T-cell (primary cell): ENCODE measurements at regions not wholly inside any gene's neighbourhood (a gene's known extent, or its start where the extent isn't known, plus 50 kb on each side); places are given as distances from the start of the nearest gene placed in this dataset.
"Not testable (repeated sequence)": the region's sequence is repeated elsewhere in the genome, so short reads cannot be mapped to it uniquely, and the experiment has no call there.

ENCODE experiments used
- ATAC-seq, 4 experiments: fragments of 200-7000 bp in 3 of 4; fragments of 150-1000 bp in 1 of 4; cut with Tn5 transposase; replicated peaks in 1 of 4; 1 replicate in 3 of 4; 2 replicates in 1 of 4; pipeline ENCODE4 v1.10.0; 2021; ENCODE audit warnings: moderate library complexity in 3 of 4, mild to moderate bottlenecking in 2 of 4, moderate number of reproducible peaks in 1 of 4
- CTCF ChIA-PET, 2 donors: fragments of 300-600 bp; sonication (Branson Sonifier 250); formaldehyde crosslinking; loops; one replicate each; lab custom pipeline; 2022; ENCODE audit warnings: antibody characterized with exemption in 2 of 2; lab: Charles Lee
- POLR2A ChIA-PET, 2 donors: fragments of 300-600 bp; sonication (Branson Sonifier 250); formaldehyde crosslinking; loops; one replicate each; lab custom pipeline; 2022; ENCODE audit warnings: antibody characterized with exemption in 2 of 2; lab: Charles Lee
- DNase-seq, 35 experiments: peaks; one replicate each; pipeline versions ENCODE4 v3.0.0 to v3.0.0-alpha.2; 2013 to 2023
- H3K27ac ChIP-seq: one replicate; pipeline ENCODE4 v1.5.1; 2013; ENCODE audit warnings: low read length
- H3K27me3 ChIP-seq, 2 experiments: replicated peaks in 1 of 2; 1 replicate in 1 of 2; 2 replicates in 1 of 2; pipeline versions ENCODE4 v1.6.1 to v1.7.0; 2013; ENCODE audit warnings: low read length in 1 of 2, mixed read lengths in 1 of 2; ENCODE audit not compliant: control insufficient read depth in 2 of 2, insufficient read depth in 2 of 2; ENCODE audit errors: extremely low read depth in 1 of 2
- H3K36me3 ChIP-seq, 2 donors: 1 replicate in 1 of 2; 2 replicates in 1 of 2; pipeline versions ENCODE4 v1.6.1 to v1.7.0; 2013; ENCODE audit warnings: low read length in 1 of 2; ENCODE audit not compliant: control insufficient read depth in 2 of 2, insufficient read depth in 1 of 2; ENCODE audit errors: extremely low read depth in 1 of 2
- H3K4me1 ChIP-seq, 2 experiments: 1 replicate in 1 of 2; 2 replicates in 1 of 2; pipeline versions ENCODE4 v1.6.1 to v1.7.0; 2013; ENCODE audit warnings: low read length in 2 of 2, mixed read lengths in 1 of 2; ENCODE audit not compliant: insufficient read depth in 2 of 2, control insufficient read depth in 1 of 2; ENCODE audit errors: extremely low read depth in 1 of 2
- H3K4me3 ChIP-seq, 2 donors: 1 replicate in 1 of 2; 2 replicates in 1 of 2; pipeline versions ENCODE4 v1.5.1 to v1.7.0; 2013; ENCODE audit warnings: mild to moderate bottlenecking in 2 of 2, low read length in 1 of 2, moderate library complexity in 1 of 2; ENCODE audit not compliant: control insufficient read depth in 1 of 2; ENCODE audit errors: extremely low read depth in 1 of 2
- H3K9me3 ChIP-seq: 2 replicates; pipeline ENCODE4 v1.7.0; 2013
- H3K27ac Mint-ChIP-seq, 2 donors: one replicate each; pipeline ENCODE4 v1.8.0; 2020 to 2021; ENCODE audit warnings: mild to moderate bottlenecking in 2 of 2, mixed read lengths in 2 of 2
- H3K27me3 Mint-ChIP-seq, 2 donors: one replicate each; pipeline ENCODE4 v1.8.0; 2021 to 2022; ENCODE audit warnings: mixed read lengths in 2 of 2
- H3K36me3 Mint-ChIP-seq: one replicate; pipeline ENCODE4 v1.8.0; 2021; ENCODE audit warnings: mixed read lengths
- H3K4me1 Mint-ChIP-seq, 3 donors: one replicate each; pipeline ENCODE4 v1.8.0; 2020 to 2022; ENCODE audit warnings: mixed read lengths in 3 of 3, mild to moderate bottlenecking in 1 of 3
- H3K4me3 Mint-ChIP-seq, 3 donors: one replicate each; pipeline ENCODE4 v1.8.0; 2020 to 2022; ENCODE audit warnings: mild to moderate bottlenecking in 3 of 3, mixed read lengths in 3 of 3, moderate library complexity in 3 of 3
- H3K9me3 Mint-ChIP-seq, 3 donors: one replicate each; pipeline ENCODE4 v1.8.0; 2020 to 2022; ENCODE audit warnings: mixed read lengths in 3 of 3
- WGBS: methylation state at CpG from one replicate; pipeline ENCODE4 v1.1.5; 2013; ENCODE audit warnings: missing lambda C conversion rate; ENCODE audit not compliant: insufficient coverage; 5-methylcytosine and 5-hydroxymethylcytosine counted together

DNA sequence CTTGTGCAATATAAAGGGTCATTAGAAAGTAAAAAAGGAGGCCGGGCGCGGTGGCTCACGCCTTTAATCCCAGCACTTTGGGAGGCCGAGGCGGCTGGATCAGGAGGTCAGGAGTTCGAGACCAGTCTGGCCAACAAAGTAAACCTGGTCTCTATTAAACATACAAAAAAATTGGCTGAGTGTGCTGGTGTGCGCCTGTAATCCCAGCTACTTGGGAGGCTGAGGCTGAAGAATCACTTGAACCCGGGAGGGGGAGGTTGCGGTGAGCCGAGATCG, 102.8 kb upstream of the TMPRSS2 start:
- POLR2A ChIA-PET, CTCF ChIA-PET, H3K4me1 ChIP-seq, H3K4me3 ChIP-seq, DNase-seq, H3K27ac ChIP-seq, H3K4me3 Mint-ChIP-seq, H3K27ac Mint-ChIP-seq, H3K9me3 ChIP-seq, H3K4me1 Mint-ChIP-seq, H3K36me3 ChIP-seq, ATAC-seq, H3K9me3 Mint-ChIP-seq, H3K36me3 Mint-ChIP-seq: not testable (repeated sequence)
- H3K27me3 Mint-ChIP-seq = peaks cover 39 to 57% of the 10 kb centered on the region in 2 donors
- 93% methylated on average over 11 of the region's 12 CpGs for WGBS
- peaks cover 0 to 56% of the 10 kb centered on the region in 2 experiments for H3K27me3 ChIP-seq

DNA sequence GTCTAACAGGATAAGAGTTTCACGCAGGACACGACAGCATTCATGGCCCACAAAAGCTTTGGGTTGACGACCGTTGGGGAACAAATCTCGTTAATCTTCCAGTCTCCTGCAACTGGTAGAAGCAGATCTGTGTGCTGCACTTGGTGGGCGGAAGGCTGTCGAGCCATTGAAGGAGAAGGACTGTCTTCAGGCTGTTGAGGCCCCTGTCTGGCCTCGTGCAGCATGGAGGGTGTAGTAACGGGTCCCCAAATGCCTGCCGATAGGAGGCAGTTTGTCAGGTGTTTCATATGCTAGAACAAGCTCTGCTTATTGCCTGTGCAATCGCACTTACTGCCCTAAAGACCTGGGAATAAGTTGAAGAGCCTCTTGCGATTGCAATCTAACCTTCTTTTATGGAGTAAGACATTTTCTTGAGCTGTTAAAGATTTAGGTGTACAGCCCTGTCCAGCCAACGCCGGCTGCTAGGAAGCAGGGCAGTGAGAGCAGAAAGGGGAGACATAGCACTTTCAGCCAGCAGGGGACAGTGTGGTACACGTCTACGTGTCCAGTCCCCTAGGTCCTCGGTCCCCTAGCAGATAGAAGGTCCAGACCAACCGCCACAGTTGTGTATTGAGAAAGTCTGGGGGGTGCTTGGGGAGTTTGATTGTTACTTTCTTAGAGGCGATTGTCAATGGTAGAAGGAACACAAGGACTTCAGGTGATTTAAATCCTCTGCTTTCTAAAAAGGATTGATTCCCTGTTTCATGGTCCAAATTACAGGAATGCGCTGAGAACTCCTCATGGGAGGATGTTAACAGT, 102.3 kb upstream of the TMPRSS2 start:
- H3K4me1 Mint-ChIP-seq = peaks cover 0 to 4% (median 0%) of the 10 kb centered on the region in 3 donors
- H3K9me3 Mint-ChIP-seq = no peaks in the 10 kb centered on the region
- DNase-seq (peak in 3 of 35 experiments; percentile 6 to 28 (median 9)), ATAC-seq (no peak)
- peaks cover 0 to 61% of the 10 kb centered on the region in 2 experiments for H3K27me3 ChIP-seq
- POLR2A ChIA-PET = no interaction called here
- H3K27ac Mint-ChIP-seq = no peak overlapping the region
- no peak overlapping the region for H3K4me3 ChIP-seq
- H3K4me3 Mint-ChIP-seq = no peak overlapping the region
- CTCF ChIA-PET = no interaction called here
- H3K27ac ChIP-seq = no peak overlapping the region
- H3K36me3 ChIP-seq = no peaks in the 10 kb centered on the region
- H3K9me3 ChIP-seq = no peaks in the 10 kb centered on the region
- H3K36me3 Mint-ChIP-seq = no peaks in the 10 kb centered on the region
- H3K4me1 ChIP-seq = no peaks in the 10 kb centered on the region
- peaks cover 39 to 57% of the 10 kb centered on the region in 2 donors for H3K27me3 Mint-ChIP-seq
- WGBS = 64% methylated on average over 19 of the region's 20 CpGs

DNA sequence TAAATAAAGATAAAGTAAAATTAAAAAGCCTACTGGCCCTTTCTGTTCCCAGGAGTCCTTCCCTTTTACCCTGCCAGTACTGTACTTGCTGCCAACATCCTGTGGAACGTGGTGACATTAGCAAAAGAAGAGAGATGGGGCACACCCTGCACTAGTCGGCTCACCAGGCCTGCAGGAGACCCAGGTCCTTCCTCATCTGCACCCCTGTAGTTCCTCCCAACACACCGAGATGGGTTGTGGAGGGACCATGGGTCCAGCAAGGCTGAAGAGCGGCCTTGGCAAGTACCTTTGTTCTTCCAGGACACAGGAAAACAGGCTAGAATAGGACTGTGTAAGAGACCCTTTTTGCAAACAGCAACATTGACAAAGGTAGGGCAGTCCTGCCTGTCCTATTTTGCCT, 98.7 kb upstream of the TMPRSS2 start:
- Mint-ChIP-seq H3K4me1 (no peaks in the 10 kb centered on the region), H3K27ac (no peak overlapping the region), H3K9me3 (no peaks in the 10 kb centered on the region), H3K36me3 (no peaks in the 10 kb centered on the region), H3K4me3 (no peak overlapping the region), H3K27me3 (peaks cover 33 to 55% of the 10 kb centered on the region in 2 donors)
- Histone ChIP-seq H3K9me3 (no peaks in the 10 kb centered on the region), H3K27ac (no peak overlapping the region), H3K36me3 (no peaks in the 10 kb centered on the region), H3K4me3 (no peak overlapping the region), H3K4me1 (no peaks in the 10 kb centered on the region), H3K27me3 (peaks cover 0 to 45% of the 10 kb centered on the region in 2 experiments)
- POLR2A ChIA-PET = no interaction called here
- ATAC-seq (no peak), DNase-seq (no peak)
- 100% methylated on average over 1 of the region's 4 CpGs for WGBS
- CTCF ChIA-PET = no interaction called here

DNA sequence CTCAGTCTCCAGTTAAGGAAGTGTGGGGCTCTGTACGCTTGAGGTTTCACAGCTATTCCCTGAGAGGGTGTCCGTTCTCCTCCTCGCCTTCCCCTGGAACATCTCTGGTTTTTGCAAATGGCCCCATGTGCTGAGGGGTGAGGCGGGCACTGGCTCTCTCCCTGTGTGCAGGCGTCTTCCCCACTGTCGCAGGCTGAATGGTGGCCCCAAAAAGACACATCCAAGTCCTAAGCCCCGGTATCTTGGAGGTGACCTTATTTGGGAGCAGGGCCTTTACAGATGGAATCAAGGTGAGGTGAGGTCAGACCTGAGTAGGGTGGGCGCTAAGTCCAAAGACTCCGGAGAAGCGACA, 98.0 kb upstream of the TMPRSS2 start:
- peaks cover 31 to 51% of the 10 kb centered on the region in 2 donors for H3K27me3 Mint-ChIP-seq
- no peaks in the 10 kb centered on the region for H3K36me3 Mint-ChIP-seq
- DNase-seq (no peak), ATAC-seq (no peak)
- H3K27me3 ChIP-seq = peaks cover 0 to 39% of the 10 kb centered on the region in 2 experiments
- no peak overlapping the region for H3K4me3 Mint-ChIP-seq
- H3K4me1 ChIP-seq = no peaks in the 10 kb centered on the region
- no peak overlapping the region for H3K27ac ChIP-seq
- no peaks in the 10 kb centered on the region for H3K4me1 Mint-ChIP-seq
- no peaks in the 10 kb centered on the region for H3K9me3 Mint-ChIP-seq
- no peaks in the 10 kb centered on the region for H3K9me3 ChIP-seq
- H3K4me3 ChIP-seq = no peak overlapping the region
- H3K36me3 ChIP-seq = no peaks in the 10 kb centered on the region
- ChIA-PET CTCF (no interaction called here), POLR2A (no interaction called here)
- H3K27ac Mint-ChIP-seq = no peak overlapping the region
- 82% methylated on average over 9 of the region's 10 CpGs for WGBS

DNA sequence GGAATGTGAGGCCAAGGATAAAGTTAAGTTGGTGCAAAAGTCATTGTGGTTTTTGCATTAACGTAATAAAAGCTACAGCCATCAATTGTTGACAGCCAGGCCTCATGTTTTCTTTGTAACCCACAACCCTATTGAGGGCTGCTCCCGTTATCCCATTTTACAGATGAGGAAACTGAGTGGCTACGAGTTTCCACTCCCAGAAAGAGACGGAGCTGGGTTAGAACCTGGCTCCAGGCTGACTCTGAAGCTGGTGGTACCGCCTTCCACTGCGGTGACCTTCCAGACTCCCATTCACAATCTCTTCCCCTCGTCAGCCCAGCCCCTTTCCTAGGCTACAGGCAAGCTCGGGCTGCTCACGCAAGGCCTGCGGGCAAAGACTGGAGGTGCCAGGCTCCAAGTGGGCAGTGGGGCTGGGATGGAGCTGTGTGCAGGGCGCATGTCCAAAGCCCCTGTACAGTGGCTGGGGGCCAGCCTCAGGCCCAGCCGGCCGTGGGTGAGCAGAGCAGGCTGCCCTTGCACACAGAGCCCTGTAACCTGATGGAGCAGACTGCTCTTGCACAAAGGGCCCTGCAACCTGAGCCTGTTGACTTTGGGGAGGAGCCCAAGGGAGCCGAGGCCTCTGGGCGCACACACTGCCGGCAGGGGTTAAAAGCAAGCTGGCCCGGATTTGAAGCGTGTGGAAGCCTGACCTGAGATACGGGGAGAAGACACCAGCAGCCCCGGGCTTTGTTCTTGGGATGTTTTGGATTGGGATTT, 97.4 kb upstream of the TMPRSS2 start:
- 86% methylated on average over 13 of the region's 20 CpGs for WGBS
- no peak overlapping the region for H3K4me3 ChIP-seq
- ATAC-seq (no peak), DNase-seq (no peak)
- ChIA-PET POLR2A (no interaction called here), CTCF (no interaction called here)
- H3K4me3 Mint-ChIP-seq = no peak overlapping the region
- no peaks in the 10 kb centered on the region for H3K4me1 ChIP-seq
- H3K27me3 Mint-ChIP-seq = peaks cover 31 to 48% of the 10 kb centered on the region in 2 donors
- peaks cover 0 to 37% of the 10 kb centered on the region in 2 experiments for H3K27me3 ChIP-seq
- no peaks in the 10 kb centered on the region for H3K9me3 Mint-ChIP-seq
- H3K9me3 ChIP-seq = no peaks in the 10 kb centered on the region
- H3K27ac ChIP-seq = no peak overlapping the region
- no peak overlapping the region for H3K27ac Mint-ChIP-seq
- H3K36me3 Mint-ChIP-seq = no peaks in the 10 kb centered on the region
- H3K4me1 Mint-ChIP-seq = no peaks in the 10 kb centered on the region
- H3K36me3 ChIP-seq = no peaks in the 10 kb centered on the region

DNA sequence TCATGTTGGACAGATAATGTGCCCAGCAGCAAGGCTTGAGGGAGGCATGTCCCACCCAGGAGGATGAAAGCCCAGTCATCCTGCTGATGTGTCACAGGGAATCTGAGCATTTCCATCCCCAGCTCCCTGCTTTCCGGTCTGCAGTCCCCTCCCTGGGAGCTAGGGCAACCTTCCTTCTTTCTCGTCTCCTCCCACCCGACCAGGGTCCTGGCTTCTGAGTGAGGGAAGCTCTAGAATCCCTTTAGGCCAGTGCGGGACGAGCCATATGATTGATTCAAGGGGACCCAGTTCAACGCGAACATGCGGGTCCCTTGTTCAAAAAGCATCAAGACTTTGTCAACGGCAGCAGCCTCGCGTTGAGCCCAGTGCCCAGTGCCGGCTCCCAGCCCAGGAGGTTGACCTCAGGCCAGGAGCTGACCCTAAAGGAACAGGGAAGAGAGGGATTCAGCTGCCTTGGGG, 96.7 kb upstream of the TMPRSS2 start:
- peaks cover 0 to 31% of the 10 kb centered on the region in 2 experiments for H3K27me3 ChIP-seq
- Mint-ChIP-seq H3K9me3 (no peaks in the 10 kb centered on the region), H3K36me3 (no peaks in the 10 kb centered on the region), H3K27ac (no peak overlapping the region), H3K4me1 (no peaks in the 10 kb centered on the region), H3K27me3 (peaks cover 25 to 41% of the 10 kb centered on the region in 2 donors), H3K4me3 (no peak overlapping the region)
- 90% methylated on average over 12 of the region's 12 CpGs for WGBS
- H3K4me1 ChIP-seq = no peaks in the 10 kb centered on the region
- DNase-seq (no peak), ATAC-seq (no peak)
- no peaks in the 10 kb centered on the region for H3K9me3 ChIP-seq
- no peaks in the 10 kb centered on the region for H3K36me3 ChIP-seq
- CTCF ChIA-PET = no interaction called here
- no peak overlapping the region for H3K4me3 ChIP-seq
- H3K27ac ChIP-seq = no peak overlapping the region
- POLR2A ChIA-PET = no interaction called here
